ENCODE measurements at regions not wholly inside any gene's neighbourhood (a gene's known extent, or its start where the extent isn't known, plus 50 kb on each side); places are given as distances from the start of the nearest gene placed in this dataset.

GRCh38 chr14:97275276-97275675 is 478.1 kb downstream of the VRK1 start:
- Histone ChIP-seq H2AK5ac (ENCODE audit: low read length) (no peak overlapping the region), H4K12ac (ENCODE audit: low read depth, low read length) (no peak overlapping the region), H3K4ac (ENCODE audit: low read depth, low read length) (no peak overlapping the region), H3K9ac (ENCODE audit: low read length) (no peak overlapping the region), H3K4me3 (ENCODE audit: low read depth, low read length) (no peak overlapping the region), H2BK12ac (ENCODE audit: low read length) (no peak overlapping the region), H3K79me1 (ENCODE audit: low read length) (no peaks in the 10 kb centered on the region), H3K27me3 (ENCODE audit: insufficient read depth, low read length) (no peaks in the 10 kb centered on the region), H4K8ac (ENCODE audit: low read depth, low read length) (no peak overlapping the region), H3K27ac (ENCODE audit: low read depth, low read length) (no peak overlapping the region), H2BK5ac (ENCODE audit: low read depth, low read length, poor library complexity) (no peak overlapping the region), H3K9me3 (ENCODE audit: insufficient read depth, low read depth, low read length) (no peaks in the 10 kb centered on the region), H2AFZ (ENCODE audit: insufficient read depth, low read length, poor library complexity) (no peak overlapping the region), H4K91ac (ENCODE audit: low read depth, low read length) (no peak overlapping the region), H3K18ac (ENCODE audit: low read length) (no peak overlapping the region), H3K79me2 (ENCODE audit: control insufficient read depth, insufficient read depth, low read length, poor library complexity) (no peaks in the 10 kb centered on the region), H3K14ac (ENCODE audit: low read length) (no peak overlapping the region), H3K4me2 (ENCODE audit: low read length) (no peak overlapping the region), H3K23ac (ENCODE audit: low read length) (no peak overlapping the region), H3K4me1 (ENCODE audit: control insufficient read depth in 1 of 2, insufficient read depth in 2 of 2, low read length in 2 of 2) (no peaks in the 10 kb centered on the region), H2BK120ac (ENCODE audit: insufficient read depth, low read length, poor library complexity) (no peak overlapping the region), H3K36me3 (ENCODE audit: control insufficient read depth in 1 of 2, insufficient read depth in 2 of 2, low read length in 2 of 2) (no peaks in the 10 kb centered on the region)
- peak; percentile 88 to 90 for DNase-seq
- WGBS (ENCODE audit: extremely low coverage, insufficient coverage, insufficient read length): no CpG with 5 or more reads among the region's 3 CpGs

DNA sequence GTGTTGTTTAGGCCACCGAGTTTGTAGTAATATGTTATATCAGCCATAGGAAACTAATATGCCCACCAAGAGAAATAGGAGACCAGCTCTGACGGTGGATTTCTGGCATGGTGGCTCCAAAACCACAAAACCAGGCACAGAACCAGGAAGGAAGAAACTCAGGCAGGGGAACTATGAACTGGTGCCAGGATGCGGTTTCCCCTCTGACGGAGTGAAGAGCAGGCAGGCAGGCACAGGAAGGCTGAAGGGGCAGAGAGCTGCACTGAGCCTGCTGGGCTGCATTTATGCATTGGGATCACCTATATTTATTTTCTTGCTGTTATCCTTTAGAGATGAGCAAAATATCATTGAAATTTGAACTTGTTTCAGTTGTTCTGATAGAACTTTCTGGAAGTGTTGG is 479.4 kb downstream of the VRK1 start:
- Histone ChIP-seq H3K36me3 (ENCODE audit: control insufficient read depth in 1 of 2, insufficient read depth in 2 of 2, low read length in 2 of 2) (no peaks in the 10 kb centered on the region), H4K8ac (ENCODE audit: low read depth, low read length) (no peak overlapping the region), H3K79me2 (ENCODE audit: control insufficient read depth, insufficient read depth, low read length, poor library complexity) (no peaks in the 10 kb centered on the region), H3K27me3 (ENCODE audit: insufficient read depth, low read length) (no peaks in the 10 kb centered on the region), H2AFZ (ENCODE audit: insufficient read depth, low read length, poor library complexity) (no peak overlapping the region), H4K91ac (ENCODE audit: low read depth, low read length) (no peak overlapping the region), H2BK120ac (ENCODE audit: insufficient read depth, low read length, poor library complexity) (no peak overlapping the region), H3K4me1 (ENCODE audit: control insufficient read depth in 1 of 2, insufficient read depth in 2 of 2, low read length in 2 of 2) (peaks cover 0 to 3% of the 10 kb centered on the region in 2 experiments), H3K18ac (ENCODE audit: low read length) (no peak overlapping the region), H3K4me3 (ENCODE audit: low read depth, low read length) (no peak overlapping the region), H2BK5ac (ENCODE audit: low read depth, low read length, poor library complexity) (no peak overlapping the region), H2AK5ac (ENCODE audit: low read length) (no peak overlapping the region), H3K9me3 (ENCODE audit: insufficient read depth, low read depth, low read length) (no peaks in the 10 kb centered on the region), H3K9ac (ENCODE audit: low read length) (no peak overlapping the region), H3K27ac (ENCODE audit: low read depth, low read length) (no peak overlapping the region), H2BK12ac (ENCODE audit: low read length) (no peak overlapping the region), H3K4ac (ENCODE audit: low read depth, low read length) (no peak overlapping the region), H3K79me1 (ENCODE audit: low read length) (no peaks in the 10 kb centered on the region), H3K23ac (ENCODE audit: low read length) (no peak overlapping the region), H4K12ac (ENCODE audit: low read depth, low read length) (no peak overlapping the region), H3K4me2 (ENCODE audit: low read length) (no peak overlapping the region), H3K14ac (ENCODE audit: low read length) (no peak overlapping the region)
- DNase-seq: no peak
- no CpG with 5 or more reads among the region's 4 CpGs for WGBS (ENCODE audit: extremely low coverage, insufficient coverage, insufficient read length)

- Histone ChIP-seq H3K27me3 (ENCODE audit: insufficient read depth, low read length) (no peaks in the 10 kb centered on the region), H3K14ac (ENCODE audit: low read length) (no peak overlapping the region), H2BK120ac (ENCODE audit: insufficient read depth, low read length, poor library complexity) (no peak overlapping the region), H3K79me1 (ENCODE audit: low read length) (no peaks in the 10 kb centered on the region), H3K4me3 (ENCODE audit: low read depth, low read length) (no peak overlapping the region), H3K9ac (ENCODE audit: low read length) (no peak overlapping the region), H3K36me3 (ENCODE audit: control insufficient read depth in 1 of 2, insufficient read depth in 2 of 2, low read length in 2 of 2) (no peaks in the 10 kb centered on the region), H4K91ac (ENCODE audit: low read depth, low read length) (no peak overlapping the region), H3K27ac (ENCODE audit: low read depth, low read length) (no peak overlapping the region), H3K79me2 (ENCODE audit: control insufficient read depth, insufficient read depth, low read length, poor library complexity) (no peaks in the 10 kb centered on the region), H3K4me1 (ENCODE audit: control insufficient read depth in 1 of 2, insufficient read depth in 2 of 2, low read length in 2 of 2) (peaks cover 0 to 3% of the 10 kb centered on the region in 2 experiments), H4K8ac (ENCODE audit: low read depth, low read length) (no peak overlapping the region), H3K18ac (ENCODE audit: low read length) (no peak overlapping the region), H3K4ac (ENCODE audit: low read depth, low read length) (no peak overlapping the region), H2BK5ac (ENCODE audit: low read depth, low read length, poor library complexity) (no peak overlapping the region), H4K12ac (ENCODE audit: low read depth, low read length) (no peak overlapping the region), H3K23ac (ENCODE audit: low read length) (no peak overlapping the region), H3K9me3 (ENCODE audit: insufficient read depth, low read depth, low read length) (no peaks in the 10 kb centered on the region), H2AK5ac (ENCODE audit: low read length) (no peak overlapping the region), H2AFZ (ENCODE audit: insufficient read depth, low read length, poor library complexity) (no peak overlapping the region), H3K4me2 (ENCODE audit: low read length) (no peak overlapping the region), H2BK12ac (ENCODE audit: low read length) (no peak overlapping the region)
- no CpG with 5 or more reads among the region's 9 CpGs for WGBS (ENCODE audit: extremely low coverage, insufficient coverage, insufficient read length)
- no peak for DNase-seq
These were observed 480.5 kb downstream of the VRK1 start for GRCh38 chr14:97277711-97278110.

- Histone ChIP-seq H3K27me3 (ENCODE audit: insufficient read depth, low read length) (no peaks in the 10 kb centered on the region), H3K79me2 (ENCODE audit: control insufficient read depth, insufficient read depth, low read length, poor library complexity) (no peaks in the 10 kb centered on the region), H3K14ac (ENCODE audit: low read length) (no peak overlapping the region), H3K79me1 (ENCODE audit: low read length) (no peaks in the 10 kb centered on the region), H3K4me1 (ENCODE audit: control insufficient read depth in 1 of 2, insufficient read depth in 2 of 2, low read length in 2 of 2) (peaks cover 0 to 3% of the 10 kb centered on the region in 2 experiments), H2BK120ac (ENCODE audit: insufficient read depth, low read length, poor library complexity) (no peak overlapping the region), H3K23ac (ENCODE audit: low read length) (no peak overlapping the region), H2BK5ac (ENCODE audit: low read depth, low read length, poor library complexity) (no peak overlapping the region), H3K9ac (ENCODE audit: low read length) (no peak overlapping the region), H2AFZ (ENCODE audit: insufficient read depth, low read length, poor library complexity) (no peak overlapping the region), H3K27ac (ENCODE audit: low read depth, low read length) (no peak overlapping the region), H2BK12ac (ENCODE audit: low read length) (no peak overlapping the region), H4K91ac (ENCODE audit: low read depth, low read length) (no peak overlapping the region), H2AK5ac (ENCODE audit: low read length) (no peak overlapping the region), H3K36me3 (ENCODE audit: control insufficient read depth in 1 of 2, insufficient read depth in 2 of 2, low read length in 2 of 2) (no peaks in the 10 kb centered on the region), H3K4ac (ENCODE audit: low read depth, low read length) (no peak overlapping the region), H3K4me3 (ENCODE audit: low read depth, low read length) (no peak overlapping the region), H4K12ac (ENCODE audit: low read depth, low read length) (no peak overlapping the region), H3K4me2 (ENCODE audit: low read length) (no peak overlapping the region), H3K18ac (ENCODE audit: low read length) (no peak overlapping the region), H3K9me3 (ENCODE audit: insufficient read depth, low read depth, low read length) (no peaks in the 10 kb centered on the region), H4K8ac (ENCODE audit: low read depth, low read length) (no peak overlapping the region)
- no CpG with 5 or more reads among the region's 10 CpGs for WGBS (ENCODE audit: extremely low coverage, insufficient coverage, insufficient read length)
- peak; percentile 74 to 94 for DNase-seq
These were observed 483.3 kb downstream of the VRK1 start for GRCh38 chr14:97280526-97280925.
